ENCODE measurements at regions not wholly inside any gene's neighbourhood (a gene's known extent, or its start where the extent isn't known, plus 50 kb on each side); places are given as distances from the start of the nearest gene placed in this dataset.

- TF ChIP-seq POLR2AphosphoS5 (IDR thresholded peaks at IDR 0.05) (no peak), CTCF (IDR thresholded peaks at IDR 0.05) (no peak)
Measured at GRCh38 chr13:84683448-84683847, 801.2 kb upstream of the SLITRK1 start.

All from breast epithelium (tissue), 3 donors.